GM19238 (cell line): ENCODE measurements at regions not wholly inside any gene's neighbourhood (a gene's known extent, or its start where the extent isn't known, plus 50 kb on each side); places are given as distances from the start of the nearest gene placed in this dataset.
"Not testable (repeated sequence)": the region's sequence is repeated elsewhere in the genome, so short reads cannot be mapped to it uniquely, and the experiment has no call there.

Experiments used
- DNase-seq: peaks from one replicate; pipeline ENCODE4 v3.0.0; 2011; ENCODE audit warnings: low spot score; ENCODE audit not compliant: insufficient read length

DNA sequence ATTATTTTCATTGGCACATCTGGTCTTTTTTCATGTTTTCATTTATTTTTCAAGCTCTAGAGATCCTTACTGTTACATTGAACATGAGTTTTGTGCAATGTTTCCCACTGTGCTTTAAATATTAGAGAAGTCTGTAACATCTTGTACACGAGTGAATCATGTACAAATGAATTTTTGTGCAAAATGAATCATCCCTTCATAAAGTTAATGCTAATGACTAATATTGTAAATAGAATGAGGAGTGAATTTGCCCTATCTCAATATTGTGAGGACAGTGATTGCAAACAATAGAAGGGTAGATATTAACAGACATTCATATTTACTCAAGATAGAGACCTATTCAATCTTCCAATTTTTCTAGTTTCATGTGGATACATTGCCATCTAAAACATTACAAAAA is 463.3 kb upstream of the FOXG1 start:
- DNase-seq: no peak

DNA sequence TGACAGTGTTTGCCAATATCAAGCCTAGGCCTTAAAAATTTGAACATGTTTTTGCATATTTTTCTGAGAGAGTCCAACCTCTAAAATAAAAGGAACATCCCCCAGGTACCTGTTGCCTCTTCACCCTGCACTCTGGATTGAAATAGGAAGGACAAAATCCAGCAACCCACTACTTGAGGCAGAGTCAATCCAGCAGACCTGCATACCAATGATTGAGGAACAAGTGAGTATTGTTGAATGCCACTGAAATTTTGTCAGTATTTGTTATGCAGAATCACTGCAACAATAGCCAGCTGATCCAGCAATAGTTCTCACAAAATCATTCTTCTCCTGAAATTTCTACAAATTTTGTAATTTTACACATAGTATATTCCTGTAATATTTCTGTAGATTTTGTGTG is 460.6 kb upstream of the FOXG1 start:
- no peak for DNase-seq

DNA sequence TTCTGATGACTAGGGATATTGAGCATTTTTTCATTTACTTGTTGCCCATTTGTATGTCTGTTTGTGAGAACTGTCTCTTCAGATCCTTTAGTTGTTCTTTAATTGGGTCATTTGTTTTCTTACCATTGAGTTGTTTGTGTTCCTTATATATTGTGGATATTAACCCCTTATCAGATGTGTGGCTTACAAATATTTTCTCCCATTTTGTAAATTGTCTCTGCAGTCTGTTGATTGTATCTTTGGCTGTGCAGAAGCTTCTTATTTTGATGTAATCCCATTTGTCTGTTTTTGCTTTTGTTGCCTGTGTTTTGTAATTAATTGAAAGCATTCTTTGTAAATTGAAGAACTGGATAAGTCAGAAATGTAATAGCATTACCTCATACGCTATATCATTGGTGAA is 459.1 kb upstream of the FOXG1 start:
- DNase-seq: no peak

DNA sequence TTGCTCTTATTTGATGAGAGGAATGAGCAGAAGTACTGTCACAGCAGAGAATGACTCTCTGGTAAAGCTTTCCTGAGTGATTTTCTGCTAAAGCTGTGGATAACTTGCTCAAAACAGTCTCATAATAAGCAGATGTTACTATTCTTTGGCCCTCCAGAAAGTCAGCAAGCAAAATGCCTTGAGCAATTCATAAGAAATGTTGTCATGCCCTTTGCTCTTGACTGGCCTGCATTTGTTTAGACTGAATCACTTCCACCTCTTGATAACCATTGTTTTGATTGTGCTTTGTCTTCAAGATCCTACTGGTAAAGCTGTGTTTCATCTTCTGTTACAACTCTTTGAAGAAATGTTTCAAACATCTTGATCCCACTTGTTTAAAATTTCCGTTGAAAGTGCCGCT is 457.9 kb upstream of the FOXG1 start:
- no peak for DNase-seq

DNA sequence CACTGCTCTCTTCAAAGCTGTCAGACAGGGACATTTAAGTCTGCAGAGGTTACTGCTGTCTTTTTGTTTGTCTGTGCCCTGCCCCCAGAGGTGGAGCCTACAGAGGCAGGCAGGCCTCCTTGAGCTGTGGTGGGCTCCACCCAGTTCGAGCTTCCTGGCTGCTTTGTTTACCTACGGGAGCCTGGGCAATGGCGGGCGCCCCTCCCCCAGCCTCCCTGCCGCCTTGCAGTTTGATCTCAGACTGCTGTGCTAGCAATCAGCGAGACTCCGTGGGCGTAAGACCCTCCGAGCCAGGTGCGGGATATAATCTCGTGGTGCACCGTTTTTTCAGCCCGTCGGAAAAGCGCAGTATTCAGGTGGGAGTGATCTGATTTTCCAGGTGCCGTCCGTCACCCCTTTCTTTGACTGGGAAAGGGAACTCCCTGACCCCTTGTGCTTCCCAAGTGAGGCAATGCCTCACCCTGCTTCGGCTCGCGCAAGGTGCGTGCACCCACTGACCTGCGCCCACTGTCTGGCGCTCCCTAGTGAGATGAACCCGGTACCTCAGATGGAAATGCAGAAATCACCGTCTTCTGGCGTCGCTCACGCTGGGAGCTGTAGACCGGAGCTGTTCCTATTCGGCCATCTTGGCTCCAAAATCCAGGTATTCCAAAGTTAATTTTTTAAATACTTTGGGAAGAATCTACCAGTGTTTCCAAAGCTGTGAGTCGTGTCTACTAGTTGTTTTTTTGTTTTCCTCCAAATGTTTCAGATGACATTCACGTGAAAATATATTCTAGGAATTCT is 448.5 kb upstream of the FOXG1 start:
- DNase-seq: not testable (repeated sequence)

DNA sequence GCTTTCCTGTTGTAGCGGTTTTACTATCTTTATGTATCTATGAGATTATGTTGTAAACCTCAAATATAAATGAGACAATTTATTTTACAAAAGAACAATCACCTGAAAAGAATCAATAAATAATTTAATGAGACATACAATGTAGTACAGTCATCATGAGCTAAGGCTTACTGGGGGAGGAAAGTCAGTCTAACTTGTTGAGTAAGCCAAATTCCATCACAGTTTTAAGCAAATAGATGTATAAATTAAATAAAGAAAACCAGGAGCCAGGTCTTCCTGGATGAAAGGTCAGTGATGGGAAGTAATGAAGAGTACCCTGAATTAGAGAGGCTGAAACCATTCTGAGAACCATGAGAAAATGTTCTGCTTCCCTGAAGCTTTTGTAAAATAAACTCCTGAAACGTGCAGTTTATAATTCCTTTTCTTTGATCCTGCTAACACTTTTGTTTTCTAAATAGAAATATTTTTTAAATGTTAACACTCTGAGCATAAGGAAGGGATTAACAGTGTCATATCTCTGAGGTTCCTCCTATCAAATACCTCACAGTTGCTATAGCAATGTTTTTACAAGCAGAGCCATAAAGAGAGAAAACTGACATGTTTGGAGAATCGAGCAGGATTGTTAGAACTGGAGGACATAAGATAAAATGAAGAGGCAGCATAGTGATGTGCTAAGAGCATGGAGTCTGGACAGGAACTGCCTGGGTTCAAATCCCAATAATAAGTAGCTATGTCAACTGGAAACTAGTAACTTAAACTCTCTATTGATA is 444.9 kb upstream of the FOXG1 start:
- no peak for DNase-seq

DNA sequence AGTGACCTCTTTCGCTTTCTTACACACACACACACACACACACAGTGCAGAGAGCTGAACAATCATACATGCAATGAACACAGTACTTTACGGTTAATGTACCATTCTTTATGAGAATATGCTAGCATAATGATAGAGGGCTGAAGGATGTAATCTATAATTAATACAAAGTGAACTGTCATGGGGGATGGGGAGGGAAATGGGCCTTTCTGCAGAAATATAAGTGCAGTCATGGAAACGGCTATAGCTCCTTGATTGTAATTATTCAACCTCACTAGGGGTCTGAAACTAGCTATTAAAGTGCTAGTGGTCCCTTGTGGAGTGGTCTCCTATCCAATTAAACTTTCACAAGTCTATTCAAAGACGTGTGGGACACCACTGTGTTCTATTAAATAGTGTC is 443.2 kb upstream of the FOXG1 start:
- DNase-seq: no peak

DNA sequence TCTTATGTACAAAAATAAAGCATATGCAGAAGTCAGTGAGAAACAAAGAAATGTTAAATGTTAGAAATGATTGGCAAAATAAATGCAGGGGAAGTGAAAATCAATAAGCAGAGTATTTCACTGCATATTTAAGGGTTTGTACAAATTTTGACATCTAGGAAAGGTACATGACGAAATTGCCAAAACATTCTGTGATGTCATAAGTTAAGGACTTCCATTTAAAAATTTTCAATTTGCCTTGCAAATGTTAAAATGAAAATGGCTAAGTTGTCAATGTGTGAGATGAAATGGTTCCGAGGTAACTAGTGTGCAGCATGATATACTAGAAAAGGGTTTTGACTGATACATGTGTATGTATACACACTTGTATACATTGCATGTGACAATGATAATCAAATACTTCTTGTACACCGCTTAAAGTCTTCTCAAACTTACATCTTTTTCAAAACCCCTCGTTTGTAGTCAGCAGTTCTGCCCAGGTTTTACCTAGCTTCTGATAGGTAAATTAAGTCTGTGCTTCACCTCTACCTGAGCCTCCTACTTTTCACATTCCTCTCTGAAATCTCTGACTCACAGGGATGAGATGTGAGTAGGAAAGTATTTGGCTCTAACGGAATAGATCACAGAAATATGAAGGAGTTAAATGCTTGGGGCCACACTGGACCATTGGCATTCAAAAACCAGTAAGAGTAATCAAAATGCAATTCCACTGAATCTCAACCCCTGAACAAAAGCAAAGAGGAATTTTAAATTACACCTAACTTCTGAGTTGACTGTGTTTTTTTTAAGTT is 442.4 kb upstream of the FOXG1 start:
- DNase-seq: no peak

DNA sequence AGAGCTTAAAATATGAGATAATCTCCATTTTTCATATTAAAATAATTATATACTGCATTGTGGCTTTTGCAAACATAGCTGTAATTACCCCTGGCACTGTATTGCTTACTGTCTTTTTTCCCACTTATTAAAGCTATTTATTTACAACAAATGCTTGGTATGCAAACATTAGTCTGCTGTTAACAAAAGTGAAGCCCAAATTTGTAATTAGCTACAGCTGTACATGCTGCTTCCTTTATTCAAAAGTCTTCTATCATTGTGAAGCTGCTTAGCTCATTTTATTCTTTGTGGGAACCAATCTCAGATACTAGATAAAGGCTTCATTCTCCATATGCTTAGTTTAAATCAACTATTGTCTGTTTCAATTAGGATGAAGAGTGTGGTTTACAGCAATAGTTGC is 425.8 kb upstream of the FOXG1 start:
- DNase-seq: no peak

DNA sequence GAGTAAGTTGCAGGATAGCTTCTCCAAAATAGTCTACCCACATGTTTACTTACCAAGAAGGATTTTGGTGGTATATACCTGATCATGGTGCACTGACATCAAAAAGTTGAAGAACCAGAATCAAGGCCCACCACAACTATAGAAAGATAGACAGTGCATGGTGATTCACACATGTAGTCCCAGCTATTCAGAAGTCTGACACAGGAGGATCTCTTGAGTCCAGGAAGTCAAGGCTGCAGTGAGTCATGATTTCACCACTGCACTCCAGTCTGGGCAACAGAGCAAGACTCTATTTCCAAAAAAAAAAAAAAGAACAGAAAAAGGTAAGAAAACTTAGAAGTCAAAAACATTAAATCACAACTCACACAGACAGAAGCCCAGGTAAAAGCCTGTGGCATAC is 422.2 kb upstream of the FOXG1 start:
- DNase-seq: no peak

DNA sequence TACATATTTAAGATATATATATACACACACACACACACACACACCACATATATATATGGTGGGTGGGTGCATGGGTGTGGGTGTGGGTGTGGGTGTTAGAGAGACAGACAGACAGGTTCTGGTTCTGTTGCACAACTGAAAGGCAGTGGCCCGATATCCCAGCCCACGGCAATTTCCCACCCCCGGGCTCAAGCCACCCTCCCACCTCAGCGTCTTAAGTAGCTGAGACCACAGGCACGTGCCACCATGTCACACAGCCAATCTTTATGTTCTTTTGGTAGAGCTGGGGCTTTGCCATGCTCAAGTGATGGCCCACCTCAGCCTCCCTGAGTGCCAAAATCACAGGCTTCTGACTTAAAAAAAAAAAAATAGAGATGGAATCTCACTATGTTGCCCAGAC is 417.8 kb upstream of the FOXG1 start:
- no peak for DNase-seq

DNA sequence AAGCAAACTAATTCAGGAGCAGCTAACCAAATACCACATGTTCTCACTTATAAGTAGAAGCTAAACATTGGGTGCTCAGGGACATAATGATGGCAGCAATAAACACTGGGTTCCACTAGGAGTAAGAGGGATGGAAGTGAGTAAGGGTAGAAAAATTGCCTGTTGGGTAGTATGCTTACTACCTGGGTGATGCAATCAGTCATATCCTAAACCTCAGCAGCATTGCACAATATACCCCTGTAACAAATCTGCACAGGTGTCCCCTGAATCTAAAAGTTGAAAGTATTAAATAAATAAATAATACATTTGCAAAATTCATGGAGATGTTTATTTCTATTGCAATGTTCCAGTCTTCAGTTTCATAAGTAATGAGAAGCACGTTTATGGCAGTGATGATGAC is 409.8 kb upstream of the FOXG1 start:
- DNase-seq: no peak

DNA sequence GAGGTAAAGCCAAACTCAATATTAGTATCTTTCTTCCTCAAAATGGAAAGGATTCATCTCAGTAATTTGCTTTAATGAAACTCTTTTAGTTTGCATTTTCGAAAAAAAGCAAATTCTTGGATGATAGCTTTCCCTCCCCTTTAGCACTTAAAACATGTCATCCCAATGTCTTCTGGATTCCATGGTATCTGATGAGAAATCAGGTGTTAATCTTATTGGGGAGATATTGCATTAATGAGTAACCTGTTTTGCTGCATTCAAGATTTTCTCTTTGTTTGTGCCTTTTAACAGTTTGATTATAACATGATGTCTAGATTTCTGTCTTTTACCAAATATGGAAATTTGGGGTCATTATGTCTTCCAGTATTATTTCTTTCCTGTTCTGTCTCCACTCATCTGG is 405.1 kb upstream of the FOXG1 start:
- no peak for DNase-seq

DNA sequence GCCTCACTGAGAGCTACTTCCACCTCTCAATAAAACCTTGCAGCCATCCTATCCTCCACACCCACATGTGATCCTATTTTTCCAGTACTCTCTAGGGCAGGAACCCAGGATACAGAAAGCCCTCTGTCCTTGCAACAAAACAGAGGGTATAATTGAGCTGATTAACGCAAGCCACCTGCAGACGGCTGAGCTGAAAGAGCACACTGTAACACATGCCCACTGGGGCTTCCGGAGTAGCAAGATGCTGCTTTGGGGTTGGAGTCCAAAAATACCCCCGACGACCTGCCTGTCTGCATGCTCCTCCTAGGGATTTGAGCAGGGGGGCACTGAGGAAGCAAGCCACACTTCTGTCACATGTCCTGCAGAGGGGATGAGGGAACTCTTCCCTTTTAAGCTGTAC is 401.1 kb upstream of the FOXG1 start:
- DNase-seq: no peak

DNA sequence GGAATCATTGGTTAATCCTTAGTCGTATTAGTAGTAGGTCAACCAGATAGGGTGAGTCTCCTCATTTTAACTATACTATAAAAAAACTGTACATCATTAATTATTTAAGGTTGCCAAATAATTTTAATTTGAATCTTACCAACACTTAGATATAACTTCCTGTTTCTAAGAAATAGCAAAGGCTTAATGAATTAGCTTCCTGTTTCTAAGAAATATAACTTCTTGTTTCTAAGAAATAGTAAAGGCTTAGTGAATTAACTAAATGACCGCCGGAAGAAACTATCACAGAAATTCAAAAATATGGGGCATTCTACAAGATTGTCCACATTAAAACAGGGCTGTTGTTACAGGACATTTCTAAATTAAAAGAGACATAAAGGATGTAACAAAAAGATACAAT is 392.9 kb upstream of the FOXG1 start:
- DNase-seq: no peak

DNA sequence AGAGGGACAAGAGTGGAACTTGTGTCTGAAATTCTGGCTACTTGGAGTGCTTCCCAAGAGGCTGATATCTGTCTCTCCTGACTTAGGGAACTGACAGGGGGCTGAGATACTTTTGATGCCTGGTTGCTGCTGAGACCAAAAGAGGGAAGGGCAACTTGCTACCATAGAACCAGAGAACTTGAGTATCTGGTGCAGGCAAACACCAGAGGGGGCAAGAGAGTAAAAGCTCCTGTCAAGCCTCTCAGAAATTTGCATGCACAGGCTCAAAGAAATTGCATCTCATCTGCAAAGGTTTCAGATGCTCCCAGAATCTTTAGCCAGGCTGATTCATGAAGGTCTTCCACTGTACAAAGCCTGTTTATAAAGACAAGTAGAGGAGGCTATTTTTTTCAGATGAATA is 391.3 kb upstream of the FOXG1 start:
- DNase-seq: no peak

DNA sequence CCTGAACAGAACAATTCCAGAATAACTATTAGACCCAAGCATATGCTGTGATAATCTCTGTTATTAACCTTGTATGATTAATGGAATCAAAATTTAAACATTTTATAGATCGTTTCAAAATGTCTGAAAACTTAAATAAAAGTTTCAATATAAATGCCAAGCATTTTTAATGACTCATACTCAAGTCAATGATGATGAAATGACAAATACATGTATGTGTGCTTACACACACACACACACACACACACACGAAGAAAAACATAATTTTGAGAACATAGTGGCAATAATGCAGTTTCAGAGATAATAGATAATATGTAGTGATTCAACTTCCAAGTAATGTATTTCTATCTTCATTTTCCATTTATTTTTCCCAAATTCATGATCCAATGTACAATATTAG is 384.9 kb upstream of the FOXG1 start:
- DNase-seq: no peak

DNA sequence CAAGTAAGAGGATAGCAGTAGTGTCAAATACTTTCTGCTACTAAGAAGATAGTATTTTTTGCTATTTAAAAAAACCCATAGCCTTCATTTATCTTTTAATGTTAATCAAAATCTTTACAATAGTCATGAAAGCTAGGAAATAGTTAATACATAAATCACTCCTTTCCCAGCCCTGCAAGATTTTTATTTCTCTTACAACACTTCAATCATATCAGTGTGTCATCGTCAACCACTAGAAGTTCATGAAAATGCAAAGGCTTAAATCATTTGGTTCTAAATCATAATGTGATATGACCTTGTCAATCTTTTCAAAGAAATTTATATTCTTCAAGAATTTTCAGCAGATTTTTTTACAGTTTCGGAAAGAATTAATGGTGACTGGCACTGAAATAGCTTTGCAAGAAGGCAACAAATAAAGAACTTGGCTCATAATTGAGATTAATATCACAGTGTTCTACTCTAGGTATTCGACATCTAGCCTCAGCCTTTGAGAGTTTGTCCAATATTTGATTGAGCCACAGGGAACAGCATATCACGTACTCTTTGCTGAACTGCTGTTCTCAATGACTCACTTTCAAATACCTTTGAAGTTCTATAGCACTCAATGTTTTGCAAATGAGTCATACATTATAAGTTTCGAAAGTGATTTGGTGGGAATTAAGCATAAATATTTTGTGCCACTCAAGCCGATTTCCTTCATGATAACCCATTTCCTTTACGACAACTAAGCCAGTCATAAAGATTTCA is 384.0 kb upstream of the FOXG1 start:
- no peak for DNase-seq

DNA sequence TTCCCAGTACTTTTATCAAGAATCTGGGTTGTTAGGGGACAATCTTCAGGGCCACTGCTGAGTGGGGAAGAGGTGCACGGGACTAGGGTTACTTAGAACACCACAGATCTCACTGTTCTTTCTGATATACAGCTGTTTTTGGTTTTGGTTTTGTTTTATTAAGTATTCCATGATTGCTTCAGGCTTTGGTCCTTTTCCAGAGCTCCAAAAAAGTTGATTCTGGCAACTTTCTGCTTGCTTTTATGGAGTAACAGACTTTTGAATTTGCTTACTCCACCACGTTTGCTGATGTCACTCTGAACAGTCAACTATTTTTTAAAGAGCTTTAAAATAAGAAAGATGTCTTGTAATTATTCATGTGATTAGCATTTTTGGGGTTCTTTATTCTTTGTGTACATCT is 368.1 kb upstream of the FOXG1 start:
- no peak for DNase-seq

DNA sequence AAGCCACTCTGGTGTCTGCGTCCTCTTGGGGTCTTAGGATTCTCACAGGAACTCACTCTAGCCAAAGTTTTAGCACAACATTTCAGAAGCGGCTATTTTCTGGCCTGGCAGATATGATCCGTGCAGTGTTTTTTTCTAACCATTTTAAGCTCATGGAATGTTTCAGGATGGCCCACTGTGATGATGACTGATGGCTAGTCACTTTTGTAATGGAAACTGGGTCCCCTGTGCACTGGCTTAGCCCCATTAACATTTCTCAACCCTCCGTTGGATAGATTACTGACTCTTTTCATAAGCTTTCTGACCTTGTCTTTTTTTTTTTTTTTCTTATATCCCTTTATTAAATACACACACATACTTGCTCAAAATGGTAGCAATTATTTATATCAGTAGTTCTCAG is 364.9 kb upstream of the FOXG1 start:
- DNase-seq: not testable (repeated sequence)

DNA sequence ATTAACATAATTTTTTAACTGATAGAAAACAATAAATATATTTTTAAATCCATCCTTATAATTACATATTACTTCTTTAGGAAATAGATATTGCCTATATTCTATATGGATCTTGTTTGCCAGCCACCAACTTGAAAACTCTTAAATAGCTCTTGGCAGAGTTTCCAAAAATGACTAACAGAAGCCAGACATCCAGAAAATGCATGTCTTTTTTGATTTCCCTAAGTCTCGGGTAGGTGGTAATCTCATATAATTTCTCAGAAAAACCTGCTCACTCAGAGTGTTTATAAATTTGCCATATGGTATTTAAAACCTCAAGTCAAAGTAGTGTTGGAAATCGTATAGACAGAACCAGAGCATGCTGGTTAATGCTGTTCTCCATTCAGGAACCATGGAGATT is 360.4 kb upstream of the FOXG1 start:
- no peak for DNase-seq
